ENCODE measurements at regions not wholly inside any gene's neighbourhood (a gene's known extent, or its start where the extent isn't known, plus 50 kb on each side); places are given as distances from the start of the nearest gene placed in this dataset.

GRCh38 chr5:98330871-98331270 is 442.6 kb upstream of the RGMB start:
- WGBS = 59% methylated on average over 1 of the region's 1 CpG
- TF ChIP-seq ATF3 (IDR thresholded peaks at IDR 0.05) (no peak), ZBTB33 (IDR thresholded peaks at IDR 0.05) (no peak), EGR1 (IDR thresholded peaks at IDR 0.05; ENCODE audit: low read depth in 2 of 2) (no peak), JUND (IDR thresholded peaks at IDR 0.05) (no peak), FOXA2 (IDR thresholded peaks at IDR 0.05) (no peak), MAX (IDR thresholded peaks at IDR 0.05) (no peak), CTCF (IDR thresholded peaks at IDR 0.05; ENCODE audit: low read depth, low read length, missing input control) (no peak), FOXA1 (IDR thresholded peaks at IDR 0.05) (no peak), GABPA (IDR thresholded peaks at IDR 0.05 in 1 of 2, conservative IDR thresholded peaks at IDR 0.05 in 1 of 2) (no peak), HNF4G (IDR thresholded peaks at IDR 0.05) (no peak), REST (IDR thresholded peaks at IDR 0.05) (no peak), RXRA (IDR thresholded peaks at IDR 0.05) (no peak), RAD21 (IDR thresholded peaks at IDR 0.05) (no peak), YY1 (IDR thresholded peaks at IDR 0.05) (no peak), SP1 (IDR thresholded peaks at IDR 0.05) (no peak)
- Histone ChIP-seq H3K4me3 (ENCODE audit: low read depth in 1 of 3, low read length in 3 of 3) (no peak overlapping the region), H3K9me3 (ENCODE audit: control insufficient read depth in 4 of 4, low read length in 3 of 4) (no peaks in the 10 kb centered on the region), H3K36me3 (ENCODE audit: control insufficient read depth in 4 of 4, insufficient read depth in 3 of 4, low read depth in 1 of 4, low read length in 3 of 4) (no peaks in the 10 kb centered on the region), H3K9ac (ENCODE audit: low read depth in 1 of 2, low read length in 2 of 2) (no peak overlapping the region), H3K4me1 (ENCODE audit: control insufficient read depth in 4 of 4, insufficient read depth in 4 of 4, low read length in 3 of 4) (no peaks in the 10 kb centered on the region), H3K27me3 (ENCODE audit: control insufficient read depth in 4 of 4, insufficient read depth in 4 of 4, low read length in 3 of 4) (peaks cover 0 to 4% (median 0%) of the 10 kb centered on the region in 4 donors), H3K27ac (ENCODE audit: low read depth in 1 of 2, low read length in 2 of 2) (no peak overlapping the region)
- no peak for DNase-seq (ENCODE audit: low spot score)

GRCh38 chr5:98333921-98334320 is 439.5 kb upstream of the RGMB start:
- H3K9me3 ChIP-seq (ENCODE audit: control insufficient read depth in 4 of 4, low read length in 3 of 4) = no peaks in the 10 kb centered on the region
- H3K27ac ChIP-seq (ENCODE audit: low read depth in 1 of 2, low read length in 2 of 2) = no peak overlapping the region
- TF ChIP-seq JUND (IDR thresholded peaks at IDR 0.05) (no peak), RXRA (IDR thresholded peaks at IDR 0.05) (no peak), RAD21 (IDR thresholded peaks at IDR 0.05) (no peak), EGR1 (IDR thresholded peaks at IDR 0.05; ENCODE audit: low read depth in 2 of 2) (no peak), TAF1 (conservative IDR thresholded peaks at IDR 0.05) (no peak), YY1 (IDR thresholded peaks at IDR 0.05) (no peak)
- no peaks in the 10 kb centered on the region for H3K36me3 ChIP-seq (ENCODE audit: control insufficient read depth in 4 of 4, insufficient read depth in 3 of 4, low read depth in 1 of 4, low read length in 3 of 4)
- DNase-seq (ENCODE audit: low spot score) = no peak
- no peaks in the 10 kb centered on the region for H3K4me1 ChIP-seq (ENCODE audit: control insufficient read depth in 4 of 4, insufficient read depth in 4 of 4, low read length in 3 of 4)
- no peak overlapping the region for H3K4me3 ChIP-seq (ENCODE audit: low read depth in 1 of 3, low read length in 3 of 3)
- H3K27me3 ChIP-seq (ENCODE audit: control insufficient read depth in 4 of 4, insufficient read depth in 4 of 4, low read length in 3 of 4) = peaks cover 0 to 4% (median 0%) of the 10 kb centered on the region in 4 donors
- no peak overlapping the region for H3K9ac ChIP-seq (ENCODE audit: low read depth in 1 of 2, low read length in 2 of 2)

Measured in liver (tissue), 8 donors.